IMR-90 (cell line): ENCODE measurements at regions not wholly inside any gene's neighbourhood (a gene's known extent, or its start where the extent isn't known, plus 50 kb on each side); places are given as distances from the start of the nearest gene placed in this dataset.

Experiments used
- CHD1 ChIP-seq: IDR thresholded peaks from 2 replicates; pipeline ENCODE4 v1.6.1; 2012; ENCODE audit warnings: low read depth, low read length, improper control_type of control experiment
- CTCF ChIP-seq: conservative IDR thresholded peaks from 2 replicates; pipeline ENCODE4 v1.5.1; 2012; ENCODE audit warnings: mild to moderate bottlenecking, low read depth, low read length, improper control_type of control experiment
- ELK1 ChIP-seq: fragments of 150-350 bp; IDR thresholded peaks from 2 replicates; pipeline ENCODE4 v1.6.1; 2016; ENCODE audit warnings: low read depth, mild to moderate bottlenecking, low read length, moderate library complexity, borderline replicate concordance
- FOS ChIP-seq: fragments of 150-350 bp; IDR thresholded peaks from 2 replicates; pipeline ENCODE4 v1.6.1; 2016; ENCODE audit warnings: low read depth, low read length
- MAFK ChIP-seq: IDR thresholded peaks from 2 replicates; pipeline ENCODE4 v1.6.1; 2012; ENCODE audit warnings: low read depth, low read length, improper control_type of control experiment
- MXI1 ChIP-seq: IDR thresholded peaks from 2 replicates; pipeline ENCODE4 v1.6.1; 2012; ENCODE audit warnings: low read depth, mild to moderate bottlenecking, low read length, moderate library complexity, borderline replicate concordance
- NFE2L2 ChIP-seq: fragments of 150-350 bp; IDR thresholded peaks from 2 replicates; pipeline ENCODE4 v1.6.1; 2016; ENCODE audit warnings: low read depth, mild to moderate bottlenecking, low read length
- POLR2A ChIP-seq: IDR thresholded peaks from 2 replicates; pipeline ENCODE4 v1.6.1; 2012; ENCODE audit warnings: mild to moderate bottlenecking, low read depth, low read length
- RAD21 ChIP-seq: IDR thresholded peaks from 2 replicates; pipeline ENCODE4 v1.6.1; 2012; ENCODE audit warnings: low read length, improper control_type of control experiment
- RFX5 ChIP-seq: IDR thresholded peaks from 2 replicates; pipeline ENCODE4 v1.8.0; 2012; ENCODE audit warnings: low read depth, mild to moderate bottlenecking, low read length, moderate library complexity

GRCh38 chr12:126095748-126096510, 1030.7 kb downstream of the AACS start:
- TF ChIP-seq POLR2A (no peak), CTCF (no peak), RAD21 (no peak), NFE2L2 (no peak), CHD1 (no peak), MAFK (no peak), MXI1 (no peak), ELK1 (no peak), FOS (no peak), RFX5 (no peak)
